Karpas-422 (cell line): ENCODE measurements at regions not wholly inside any gene's neighbourhood (a gene's known extent, or its start where the extent isn't known, plus 50 kb on each side); places are given as distances from the start of the nearest gene placed in this dataset.

Source experiments
- DNase-seq: peaks from one replicate; pipeline ENCODE4 v3.0.0-alpha.2; 2015
- H2AFZ ChIP-seq: fragments of 200-600 bp; sonication (generic); 2 replicates; pipeline ENCODE4 v1.6.1; 2014; ENCODE audit warnings: antibody characterized with exemption, low read length, mixed read lengths
- H3K27ac ChIP-seq: fragments of 200-600 bp; sonication (generic); 2 replicates; pipeline ENCODE4 v1.5.1; 2014; ENCODE audit warnings: mild to moderate bottlenecking, low read length, moderate library complexity
- H3K27me3 ChIP-seq: fragments of 200-600 bp; sonication (generic); 2 replicates; pipeline ENCODE4 v1.6.1; 2014; ENCODE audit warnings: low read length, mixed read lengths
- H3K36me3 ChIP-seq: fragments of 200-600 bp; sonication (generic); 2 replicates; pipeline ENCODE4 v1.6.1; 2014; ENCODE audit warnings: low read length, mixed read lengths; ENCODE audit not compliant: insufficient read depth
- H3K4me1 ChIP-seq: fragments of 200-600 bp; sonication (generic); 2 replicates; pipeline ENCODE4 v1.6.1; 2014; ENCODE audit warnings: mild to moderate bottlenecking, low read length, mixed read lengths
- H3K4me2 ChIP-seq: fragments of 200-600 bp; sonication (generic); 2 replicates; pipeline ENCODE4 v1.6.1; 2014; ENCODE audit warnings: low read length, low read depth, mild to moderate bottlenecking; ENCODE audit not compliant: poor library complexity, severe bottlenecking
- H3K4me3 ChIP-seq: fragments of 200-600 bp; sonication (generic); 2 replicates; pipeline ENCODE4 v1.5.1; 2014; ENCODE audit warnings: mild to moderate bottlenecking, antibody characterized with exemption, low read length, mixed read lengths
- H3K79me2 ChIP-seq: fragments of 200-600 bp; sonication (generic); 2 replicates; pipeline ENCODE4 v1.6.1; 2014; ENCODE audit warnings: mild to moderate bottlenecking, low read length, mixed read lengths
- H3K9ac ChIP-seq: fragments of 200-600 bp; sonication (generic); 2 replicates; pipeline ENCODE4 v1.6.0; 2014; ENCODE audit warnings: low read length
- H3K9me2 ChIP-seq: fragments of 200-600 bp; sonication (generic), shearing (Covaris generic); replicated peaks from 2 replicates; pipeline ENCODE4 v1.6.0; 2014; ENCODE audit warnings: mild to moderate bottlenecking, low read length, moderate library complexity; ENCODE audit not compliant: insufficient read depth
- H3K9me3 ChIP-seq: fragments of 300-700, 200-600 bp; sonication (generic); 2 replicates; pipeline ENCODE4 v1.6.1; 2014; ENCODE audit warnings: low read length, mixed read lengths
- H4K20me1 ChIP-seq: fragments of 200-600 bp; sonication (generic); 2 replicates; pipeline ENCODE4 v1.6.1; 2014; ENCODE audit warnings: mild to moderate bottlenecking, antibody characterized with exemption, low read length, low read depth; ENCODE audit not compliant: insufficient read depth

DNA sequence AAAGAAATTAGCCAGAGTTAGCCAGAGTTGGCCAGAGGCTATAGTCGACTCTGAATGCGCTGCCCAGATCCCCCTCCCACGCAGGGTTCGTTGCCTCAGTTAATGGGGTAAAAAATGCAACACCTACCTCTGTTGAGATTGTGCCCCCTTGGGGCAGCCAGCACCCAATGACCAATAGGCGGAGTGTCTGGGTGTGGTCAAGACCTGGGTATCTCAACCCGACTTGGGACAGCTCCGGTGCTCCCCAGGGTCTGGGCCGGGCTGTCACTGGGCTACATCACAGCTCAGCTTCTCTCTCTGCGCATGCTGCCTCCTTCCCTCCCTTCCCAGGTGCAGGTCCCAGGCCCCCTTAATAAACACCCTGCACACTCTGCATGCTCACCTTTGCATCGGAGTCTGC is 59.6 kb upstream of the GCSH start:
- Histone ChIP-seq H3K27ac (no peak overlapping the region), H3K79me2 (no peaks in the 10 kb centered on the region), H3K36me3 (no peaks in the 10 kb centered on the region), H3K4me2 (no peak overlapping the region), H4K20me1 (no peaks in the 10 kb centered on the region), H2AFZ (no peak overlapping the region), H3K27me3 (no peaks in the 10 kb centered on the region), H3K9me3 (no peaks in the 10 kb centered on the region), H3K9me2 (no peaks in the 10 kb centered on the region), H3K4me3 (no peak overlapping the region), H3K4me1 (no peaks in the 10 kb centered on the region), H3K9ac (no peak overlapping the region)
- no peak for DNase-seq

- no peak for DNase-seq
- Histone ChIP-seq H3K79me2 (no peaks in the 10 kb centered on the region), H3K4me2 (no peak overlapping the region)
Observed at GRCh38 chr16:81151648-81152310, 55.6 kb upstream of the GCSH start.

DNA sequence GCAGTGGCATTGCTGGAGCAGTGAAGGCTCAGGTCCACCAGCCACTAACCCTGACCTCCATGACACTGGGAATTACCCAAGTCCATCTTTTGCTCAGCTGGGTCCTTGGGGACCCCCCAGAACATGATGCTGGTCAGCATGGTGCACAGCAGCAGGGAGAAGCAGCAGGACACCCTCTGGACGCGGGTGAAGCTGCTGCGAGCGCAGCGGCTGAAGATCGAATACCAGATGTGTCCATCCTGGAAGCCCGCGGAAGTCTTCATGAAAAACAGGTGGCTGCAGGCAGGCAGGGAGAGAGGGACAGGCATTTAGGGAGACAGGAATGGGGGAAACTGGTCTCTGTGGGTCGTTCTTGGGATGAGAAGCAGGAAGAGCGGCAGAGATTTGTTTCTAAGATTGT is 53.4 kb upstream of the GCSH start:
- Histone ChIP-seq H4K20me1 (no peaks in the 10 kb centered on the region), H3K4me2 (no peak overlapping the region), H3K27me3 (no peaks in the 10 kb centered on the region)

More at GRCh38 chr16:81151648-81152310, 55.6 kb upstream of the GCSH start:
- H3K27me3 ChIP-seq, result no peaks in the 10 kb centered on the region
- no peak overlapping the region for H2AFZ ChIP-seq
- H3K9me2 ChIP-seq, result no peaks in the 10 kb centered on the region
- H3K9ac ChIP-seq, result no peak overlapping the region
- H4K20me1 ChIP-seq, result no peaks in the 10 kb centered on the region
- no peaks in the 10 kb centered on the region for H3K36me3 ChIP-seq
- H3K9me3 ChIP-seq, result no peaks in the 10 kb centered on the region
- H3K4me3 ChIP-seq, result no peak overlapping the region
- no peak overlapping the region for H3K27ac ChIP-seq
- no peaks in the 10 kb centered on the region for H3K4me1 ChIP-seq

DNA sequence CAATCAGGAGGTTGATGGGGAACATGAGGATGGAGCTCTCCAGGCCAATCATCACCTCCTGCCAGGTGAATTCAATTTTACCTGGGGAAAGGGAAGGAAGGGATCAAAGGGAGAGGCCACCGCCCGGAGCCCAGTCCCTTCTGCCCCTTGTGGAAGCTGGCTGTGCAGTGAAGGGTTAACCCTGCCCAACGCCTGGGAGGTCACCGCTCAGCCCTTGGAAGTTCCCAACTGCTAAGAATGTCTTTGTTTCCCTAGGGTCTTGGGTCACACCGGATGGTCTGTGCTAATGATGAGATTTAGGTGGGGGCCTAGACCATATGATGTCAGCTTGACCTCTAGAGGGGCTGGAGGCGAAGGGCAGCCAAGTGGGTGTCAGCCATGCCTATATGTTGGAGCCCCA is 52.1 kb upstream of the GCSH start:
- Histone ChIP-seq H3K9ac (no peak overlapping the region), H3K4me3 (no peak overlapping the region), H2AFZ (no peak overlapping the region), H3K4me1 (no peaks in the 10 kb centered on the region), H3K9me2 (no peaks in the 10 kb centered on the region), H3K27ac (no peak overlapping the region), H4K20me1 (no peaks in the 10 kb centered on the region), H3K36me3 (no peaks in the 10 kb centered on the region), H3K9me3 (no peaks in the 10 kb centered on the region), H3K79me2 (no peaks in the 10 kb centered on the region), H3K4me2 (no peak overlapping the region), H3K27me3 (no peaks in the 10 kb centered on the region)
- no peak for DNase-seq

More for the DNA sequence above, 53.4 kb upstream of the GCSH start:
- Histone ChIP-seq H3K9ac (no peak overlapping the region), H3K9me2 (no peaks in the 10 kb centered on the region), H2AFZ (no peak overlapping the region), H3K27ac (no peak overlapping the region), H3K79me2 (no peaks in the 10 kb centered on the region), H3K36me3 (no peaks in the 10 kb centered on the region), H3K4me1 (no peaks in the 10 kb centered on the region), H3K4me3 (no peak overlapping the region), H3K9me3 (no peaks in the 10 kb centered on the region)
- no peak for DNase-seq
